ENCODE measurements at regions not wholly inside any gene's neighbourhood (a gene's known extent, or its start where the extent isn't known, plus 50 kb on each side); places are given as distances from the start of the nearest gene placed in this dataset.

GRCh38 chr5:68730979-68731654 is 362.7 kb upstream of the SLC30A5 start:
- no peaks in the 10 kb centered on the region for H3K27me3 ChIP-seq (ENCODE audit: control insufficient read depth, insufficient read depth, low read length, poor library complexity, severe bottlenecking)
- H3K36me3 Mint-ChIP-seq (ENCODE audit: low read depth): no peaks in the 10 kb centered on the region
- WGBS, 2 experiments (ENCODE audit: insufficient coverage in 1 of 2, insufficient read length in 1 of 2): 85% methylated on average over 2 of the region's 3 CpGs; no CpG with 5 or more reads in 1 of the 2 experiments
- DNase-seq: no peak
- peaks cover 5% of the 10 kb centered on the region for H3K4me1 Mint-ChIP-seq
- no peaks in the 10 kb centered on the region for H3K9me3 ChIP-seq (ENCODE audit: control insufficient read depth, low read length)
- no peaks in the 10 kb centered on the region for H3K27me3 Mint-ChIP-seq (ENCODE audit: insufficient read depth)
- TF ChIP-seq CTCF (conservative IDR thresholded peaks at IDR 0.05): no peak
- H3K9ac ChIP-seq (ENCODE audit: extremely low read depth, low read length, poor library complexity, severe bottlenecking): no peak overlapping the region
- H3K27ac Mint-ChIP-seq: no peak overlapping the region
- peak overlapping the region; percentile 13 for H3K27ac ChIP-seq (ENCODE audit: low read depth, low read length)
- H3K4me3 Mint-ChIP-seq: no peak overlapping the region
- H3K4me3 ChIP-seq (ENCODE audit: low read length): no peak overlapping the region
- no peaks in the 10 kb centered on the region for H3K36me3 ChIP-seq (ENCODE audit: control insufficient read depth, insufficient read depth, low read length)
- H3K4me1 ChIP-seq (ENCODE audit: control insufficient read depth, insufficient read depth, low read length): peaks cover 5% of the 10 kb centered on the region
- H3K9me3 Mint-ChIP-seq: no peaks in the 10 kb centered on the region

- Mint-ChIP-seq H3K27ac (no peak overlapping the region), H3K4me3 (no peak overlapping the region), H3K27me3 (ENCODE audit: insufficient read depth) (no peaks in the 10 kb centered on the region), H3K9me3 (no peaks in the 10 kb centered on the region), H3K36me3 (ENCODE audit: low read depth) (no peaks in the 10 kb centered on the region), H3K4me1 (peaks cover 5% of the 10 kb centered on the region)
- Histone ChIP-seq H3K9me3 (ENCODE audit: control insufficient read depth, low read length) (no peaks in the 10 kb centered on the region), H3K27ac (ENCODE audit: low read depth, low read length) (no peak overlapping the region), H3K4me1 (ENCODE audit: control insufficient read depth, insufficient read depth, low read length) (peaks cover 4% of the 10 kb centered on the region), H3K4me3 (ENCODE audit: low read length) (no peak overlapping the region), H3K27me3 (ENCODE audit: control insufficient read depth, insufficient read depth, low read length, poor library complexity, severe bottlenecking) (no peaks in the 10 kb centered on the region), H3K9ac (ENCODE audit: extremely low read depth, low read length, poor library complexity, severe bottlenecking) (no peak overlapping the region), H3K36me3 (ENCODE audit: control insufficient read depth, insufficient read depth, low read length) (no peaks in the 10 kb centered on the region)
- TF ChIP-seq CTCF (conservative IDR thresholded peaks at IDR 0.05): no peak
- DNase-seq: no peak
Measured at GRCh38 chr5:68732251-68732650, 361.6 kb upstream of the SLC30A5 start.

GRCh38 chr5:68734781-68735180 is 359.0 kb upstream of the SLC30A5 start:
- Histone ChIP-seq H3K27ac (ENCODE audit: low read depth, low read length) (no peak overlapping the region), H3K9ac (ENCODE audit: extremely low read depth, low read length, poor library complexity, severe bottlenecking) (no peak overlapping the region), H3K9me3 (ENCODE audit: control insufficient read depth, low read length) (no peaks in the 10 kb centered on the region), H3K4me3 (ENCODE audit: low read length) (no peak overlapping the region), H3K27me3 (ENCODE audit: control insufficient read depth, insufficient read depth, low read length, poor library complexity, severe bottlenecking) (no peaks in the 10 kb centered on the region), H3K36me3 (ENCODE audit: control insufficient read depth, insufficient read depth, low read length) (no peaks in the 10 kb centered on the region), H3K4me1 (ENCODE audit: control insufficient read depth, insufficient read depth, low read length) (no peaks in the 10 kb centered on the region)
- TF ChIP-seq CTCF (conservative IDR thresholded peaks at IDR 0.05): no peak
- Mint-ChIP-seq H3K27ac (no peak overlapping the region), H3K4me1 (no peaks in the 10 kb centered on the region), H3K27me3 (ENCODE audit: insufficient read depth) (no peaks in the 10 kb centered on the region), H3K9me3 (no peaks in the 10 kb centered on the region), H3K4me3 (no peak overlapping the region), H3K36me3 (ENCODE audit: low read depth) (no peaks in the 10 kb centered on the region)
- DNase-seq: no peak
- WGBS, 2 experiments (ENCODE audit: insufficient coverage in 1 of 2, insufficient read length in 1 of 2): 91% methylated on average over 4 of the region's 4 CpGs
